Stimulated activated CD8-positive, alpha-beta memory T cell treated with anti-CD3 and anti-CD28 coated beads, Interleukin-4, amount 100 ng/mL, for 48 hours (primary cell): ENCODE measurements at regions not wholly inside any gene's neighbourhood (a gene's known extent, or its start where the extent isn't known, plus 50 kb on each side); places are given as distances from the start of the nearest gene placed in this dataset.

Experiments used
- DNase-seq: peaks from one replicate; pipeline ENCODE4 v3.0.0-alpha.2; 2020

DNA sequence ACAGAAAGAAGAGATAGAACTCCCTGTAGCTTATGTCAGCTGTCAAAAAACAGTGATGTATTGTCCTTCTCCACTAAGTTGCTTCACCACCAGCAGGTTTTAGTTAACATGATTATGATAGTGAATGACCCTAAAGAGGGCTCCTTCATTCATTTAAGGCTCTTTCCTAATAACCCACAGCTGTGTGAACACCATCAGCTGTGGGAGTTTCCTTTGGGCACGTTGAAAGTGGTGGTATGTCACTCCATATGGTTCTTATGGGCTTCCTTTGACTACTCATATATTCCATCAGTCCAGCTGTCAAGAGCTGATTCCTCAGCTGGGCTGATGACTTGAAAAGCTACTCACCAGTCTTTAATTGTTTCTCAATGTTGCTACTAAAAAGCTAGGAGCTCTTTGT, 210.3 kb downstream of the UBE2E3 start:
- no peak for DNase-seq

DNA sequence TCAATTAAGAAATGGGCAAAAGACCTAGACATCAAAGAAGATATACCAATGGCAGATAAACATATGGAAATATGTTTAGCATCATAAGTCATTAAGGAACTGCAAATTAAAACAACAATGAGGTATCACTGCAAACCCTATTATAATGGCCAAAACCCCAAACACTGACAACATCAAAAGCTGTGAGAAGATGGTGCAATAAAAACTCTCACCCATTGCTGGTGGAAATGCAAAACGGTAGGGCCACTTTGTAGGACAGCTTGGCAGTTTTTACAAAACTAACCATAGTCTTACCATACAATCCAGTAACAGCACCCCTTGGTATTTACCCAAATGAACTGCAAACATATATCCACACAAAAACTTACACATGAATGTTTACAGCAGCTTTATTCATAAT, 213.1 kb downstream of the UBE2E3 start:
- no peak for DNase-seq

DNA sequence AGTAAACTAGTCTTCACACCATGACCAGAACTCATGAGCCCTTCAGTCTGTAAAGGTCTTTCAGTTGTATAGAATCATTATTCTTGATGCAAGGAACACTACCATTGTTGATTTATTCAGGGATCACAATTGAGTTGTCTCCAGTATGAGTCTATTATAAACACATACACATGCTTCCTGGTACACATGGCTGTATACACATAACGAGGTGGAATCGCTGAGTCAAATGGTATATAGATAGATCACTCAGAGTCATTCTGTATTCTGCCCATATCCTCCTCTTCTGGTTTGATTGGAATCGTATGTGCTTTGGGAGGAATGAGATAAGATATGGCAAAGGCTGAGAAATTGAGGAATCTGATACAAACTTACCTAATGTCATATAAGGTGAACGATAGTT, 216.0 kb downstream of the UBE2E3 start:
- no peak for DNase-seq

DNA sequence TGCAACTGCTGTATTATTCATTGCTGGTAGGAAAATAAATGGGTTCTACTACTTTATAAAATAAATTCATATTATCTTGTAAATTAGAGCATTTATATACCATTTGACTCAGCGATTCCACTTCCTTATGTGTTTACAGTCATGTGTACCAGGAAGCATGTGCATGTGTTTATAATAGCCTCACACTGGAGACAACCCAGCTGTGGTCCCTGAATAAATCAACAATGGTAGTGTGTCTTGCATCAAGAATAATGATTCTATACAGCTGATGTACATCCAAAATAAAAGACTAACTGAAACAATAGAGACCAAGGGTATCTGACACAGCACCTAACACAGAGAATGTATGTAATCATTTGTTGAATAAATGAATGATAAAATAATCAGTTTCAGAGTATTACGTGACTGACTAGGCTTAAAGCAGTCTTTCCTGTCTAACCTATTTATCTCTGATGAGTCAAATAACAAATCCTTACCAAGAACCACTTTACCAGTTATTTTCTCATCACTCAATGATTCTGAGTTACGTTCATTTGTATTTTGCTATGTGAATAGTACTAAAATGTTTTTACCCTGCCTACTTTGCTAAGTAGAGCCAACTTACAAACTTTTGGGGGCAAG, 216.8 kb downstream of the UBE2E3 start:
- DNase-seq = no peak

DNA sequence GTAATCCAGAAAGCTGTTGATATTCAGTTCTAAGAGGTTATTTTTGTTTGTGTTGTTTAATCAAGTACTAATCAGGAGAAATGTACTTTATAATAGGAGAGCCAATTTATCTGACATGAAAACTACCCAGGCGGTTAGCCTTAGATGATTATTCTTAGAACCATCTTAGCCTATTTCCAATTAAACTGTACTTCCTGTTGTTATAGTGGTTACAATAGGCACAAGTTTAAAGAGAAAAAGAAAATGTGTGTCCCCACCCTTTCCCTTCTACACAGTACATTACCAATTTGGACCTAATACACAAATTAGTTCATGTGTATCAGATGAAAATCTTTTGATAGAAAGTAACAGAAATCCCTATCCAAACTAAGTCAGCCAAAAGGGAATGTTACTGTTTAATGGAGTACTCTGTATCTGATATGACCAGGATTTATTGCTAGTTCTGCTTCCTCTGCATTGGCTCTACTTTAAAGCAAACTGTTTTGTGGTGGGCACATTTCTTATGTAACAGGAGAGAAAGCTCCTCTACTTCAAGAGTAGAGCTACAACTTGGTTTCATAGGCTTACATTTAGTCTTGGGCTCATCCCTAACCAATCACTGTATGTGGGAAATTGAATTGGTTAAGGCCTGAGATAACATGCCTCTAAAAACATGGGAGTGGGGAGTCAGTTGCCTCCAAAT, 217.9 kb downstream of the UBE2E3 start:
- no peak for DNase-seq

DNA sequence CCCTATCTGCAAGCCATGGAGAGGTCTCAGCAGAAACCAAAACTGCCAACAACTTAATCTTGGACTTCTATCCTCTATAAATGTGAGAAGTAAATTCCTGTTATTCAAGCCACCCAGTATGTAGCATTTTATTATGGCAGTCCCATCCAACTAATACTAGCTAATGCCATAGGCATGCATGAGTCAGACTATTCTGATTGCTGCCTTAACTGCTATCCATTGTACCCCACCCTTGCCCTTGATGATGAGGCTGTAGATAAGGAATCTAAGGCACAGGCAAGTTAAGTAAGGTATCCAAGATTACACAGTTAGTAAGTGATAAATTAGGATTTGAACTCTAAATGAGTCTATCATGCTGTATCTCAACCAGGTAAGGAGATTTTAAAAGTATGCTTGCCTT, 223.0 kb downstream of the UBE2E3 start:
- DNase-seq = no peak

DNA sequence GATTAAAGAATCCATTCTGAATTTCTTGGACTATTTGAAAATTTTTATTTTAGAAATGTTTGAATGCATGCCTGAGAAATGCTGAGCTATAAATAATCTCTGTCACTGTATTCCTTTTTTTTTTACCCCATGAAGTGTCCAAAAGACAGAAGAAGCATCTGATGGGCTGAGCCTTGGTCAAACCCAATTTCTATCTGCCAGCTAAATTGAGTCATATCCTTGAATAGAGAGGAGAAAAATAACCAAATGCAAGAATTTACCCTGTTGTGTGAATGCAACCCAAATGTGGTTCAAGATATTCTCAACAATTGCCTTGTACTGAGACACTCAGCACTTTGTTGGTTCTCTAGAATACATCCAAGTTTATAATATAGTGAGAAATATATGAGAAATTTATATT, 223.5 kb downstream of the UBE2E3 start:
- no peak for DNase-seq

DNA sequence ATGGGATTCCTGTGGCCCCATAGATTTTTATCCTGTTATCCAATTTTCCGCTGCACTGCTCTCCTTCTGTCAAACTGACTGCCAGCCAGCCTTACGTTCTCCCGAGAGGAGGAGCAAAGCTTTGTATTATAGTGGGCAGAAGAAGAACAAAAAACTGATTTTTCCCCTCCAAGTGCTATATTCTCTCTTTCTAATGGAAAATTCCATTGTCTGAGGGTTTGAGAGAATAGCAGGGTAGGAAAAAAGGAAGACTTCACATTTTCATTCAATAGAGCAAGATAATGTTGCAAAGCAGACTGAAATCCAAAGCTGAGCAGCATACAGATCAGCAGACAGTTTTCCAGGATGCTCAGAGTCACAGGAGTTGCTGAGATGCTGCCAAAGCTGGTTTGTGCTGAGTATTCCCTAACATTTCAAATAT, 238.0 kb downstream of the UBE2E3 start:
- DNase-seq = no peak

DNA sequence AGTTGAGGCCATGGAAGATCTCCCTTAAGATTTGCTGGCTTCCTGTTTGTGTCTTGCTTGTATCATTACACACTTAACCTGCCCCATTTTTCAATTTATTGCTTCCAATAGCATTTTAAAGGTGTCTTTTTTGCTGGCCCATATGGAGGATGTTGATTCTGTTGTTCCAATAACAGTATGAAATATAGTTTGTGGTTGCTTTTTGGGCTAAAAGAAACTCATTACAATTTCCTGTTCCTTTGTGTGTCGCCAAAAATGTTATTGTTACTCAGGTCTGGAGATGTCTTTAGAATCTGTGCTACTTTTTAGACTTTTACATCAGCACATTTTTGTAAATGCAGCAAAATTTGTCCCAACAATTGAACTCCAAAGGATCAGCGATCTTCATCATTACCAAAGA, 234.0 kb upstream of the ITGA4 start:
- no peak for DNase-seq

DNA sequence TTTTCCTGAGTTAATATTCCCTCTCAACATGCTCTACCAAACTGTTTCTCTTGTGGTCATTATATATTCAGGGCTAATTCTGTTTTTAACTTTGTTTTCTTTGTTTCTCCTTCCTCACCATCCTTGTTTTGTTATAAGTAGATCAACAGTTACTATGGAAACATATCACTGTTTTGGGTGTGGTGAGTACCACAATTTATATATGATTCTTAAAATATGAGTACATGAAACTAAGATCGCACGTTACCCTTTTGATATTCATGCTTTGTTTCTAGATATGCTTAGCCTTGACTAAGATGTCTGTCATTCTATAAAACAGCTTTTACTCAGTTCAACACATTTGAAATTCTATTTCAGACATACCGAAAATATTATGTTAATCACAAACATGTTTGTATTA, 232.3 kb upstream of the ITGA4 start:
- DNase-seq = no peak

DNA sequence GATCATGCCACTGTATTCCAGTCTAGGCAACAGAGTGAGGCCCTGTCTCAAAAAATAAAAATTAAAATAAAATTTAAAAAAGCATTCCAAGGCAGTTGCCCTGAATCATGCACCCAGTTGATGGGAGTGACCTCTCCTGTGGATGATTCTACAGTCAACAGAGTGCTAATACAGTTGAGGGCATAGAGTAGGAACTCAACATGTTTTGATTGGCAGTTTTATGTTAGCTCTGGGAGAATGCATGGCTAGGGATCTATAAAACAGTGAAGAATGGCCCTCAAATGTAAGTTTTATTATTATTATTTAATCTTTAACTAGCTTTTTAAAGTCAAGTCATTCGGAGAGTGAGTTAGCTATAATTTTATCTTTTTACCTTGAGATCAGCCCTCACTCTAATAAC, 228.5 kb upstream of the ITGA4 start:
- DNase-seq = no peak

DNA sequence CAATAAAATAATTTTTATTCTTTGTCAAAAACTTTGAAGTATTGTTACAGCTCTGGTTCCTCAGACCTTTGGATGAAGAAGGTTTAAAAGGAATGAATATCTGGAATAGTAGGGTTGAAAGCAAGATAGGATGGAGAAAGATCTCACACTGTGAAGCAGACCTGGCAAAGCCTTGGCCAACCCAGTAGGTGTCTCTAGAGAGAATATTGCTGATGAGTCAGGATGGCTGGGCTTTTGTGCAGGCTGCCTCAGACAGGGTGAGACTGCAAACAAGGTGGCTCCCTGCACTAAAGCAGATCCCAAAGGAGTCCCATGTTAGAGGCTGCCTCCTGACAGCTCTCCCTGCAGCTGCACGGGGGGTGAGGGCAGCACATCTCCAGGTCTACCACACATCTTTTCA, 226.0 kb upstream of the ITGA4 start:
- DNase-seq = no peak

DNA sequence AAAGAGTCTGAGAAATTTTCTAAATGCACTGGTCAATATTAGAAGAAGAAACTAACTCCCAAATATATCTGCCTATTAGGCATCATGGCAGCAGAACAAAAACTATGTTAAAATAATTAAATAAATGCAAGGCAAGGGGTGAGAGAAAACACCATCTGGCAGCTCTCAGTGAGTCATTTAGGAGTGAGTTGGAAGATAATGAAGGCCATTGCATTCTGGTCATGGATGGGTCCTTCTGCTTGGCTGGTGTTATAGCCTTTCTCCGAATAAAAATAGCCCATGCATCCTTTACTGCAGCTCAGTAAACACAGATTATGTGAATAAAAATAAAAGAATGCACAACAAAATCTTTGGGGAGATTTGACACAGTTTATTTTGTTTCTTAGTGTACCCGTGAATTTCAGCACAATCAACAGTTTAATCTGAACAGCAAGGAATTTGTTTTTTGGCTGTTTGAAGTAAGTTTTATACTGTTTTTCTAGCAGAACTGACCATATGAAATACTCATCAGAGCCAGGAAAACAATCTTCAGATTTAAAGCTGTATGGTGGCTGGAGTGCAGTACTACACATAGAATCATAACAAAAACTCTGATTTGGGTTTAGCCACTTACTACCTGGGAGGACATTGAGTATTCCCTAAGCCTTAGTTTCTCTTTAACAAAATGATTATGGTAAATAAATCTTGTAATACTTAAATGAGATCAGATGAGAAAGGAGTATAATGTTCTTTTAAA, 225.1 kb upstream of the ITGA4 start:
- no peak for DNase-seq

DNA sequence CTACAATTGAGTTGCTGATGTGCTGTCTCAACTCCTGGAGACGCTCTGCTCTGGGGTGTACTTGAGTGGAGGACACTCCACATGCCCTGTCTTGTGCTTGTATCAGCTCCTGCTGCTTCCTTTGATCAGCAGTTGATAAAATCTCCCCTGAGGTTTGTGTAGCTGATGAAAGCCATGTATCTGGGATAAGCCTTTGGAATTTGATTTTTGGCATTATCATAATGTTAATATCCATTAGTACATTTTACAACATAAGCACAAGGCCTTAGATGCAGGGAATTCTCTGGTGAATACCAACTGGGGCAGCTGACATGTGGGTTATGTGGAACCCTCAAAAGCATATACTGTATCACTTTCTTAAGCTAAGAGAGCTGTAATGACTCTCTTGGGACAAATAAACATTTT, 222.7 kb upstream of the ITGA4 start:
- no peak for DNase-seq

DNA sequence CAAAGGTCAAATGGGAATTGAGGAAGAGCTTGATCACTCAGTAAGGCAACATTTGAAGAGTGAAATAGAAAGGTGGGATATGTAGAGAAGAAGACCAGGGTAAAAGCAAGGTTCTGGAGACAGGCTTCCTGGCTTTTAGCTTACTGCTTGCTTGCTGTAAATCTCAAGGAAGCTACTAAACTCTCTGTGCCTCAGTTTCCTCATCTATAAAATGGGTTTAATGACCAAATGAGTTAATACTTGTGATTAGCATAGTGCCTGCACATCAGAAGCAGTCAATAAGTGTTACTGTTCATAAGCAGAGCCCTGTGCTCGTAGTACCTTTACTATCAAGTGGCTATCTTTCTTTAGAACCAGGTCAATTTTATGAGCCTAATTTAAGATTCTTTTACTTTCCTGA, 222.2 kb upstream of the ITGA4 start:
- DNase-seq = no peak

DNA sequence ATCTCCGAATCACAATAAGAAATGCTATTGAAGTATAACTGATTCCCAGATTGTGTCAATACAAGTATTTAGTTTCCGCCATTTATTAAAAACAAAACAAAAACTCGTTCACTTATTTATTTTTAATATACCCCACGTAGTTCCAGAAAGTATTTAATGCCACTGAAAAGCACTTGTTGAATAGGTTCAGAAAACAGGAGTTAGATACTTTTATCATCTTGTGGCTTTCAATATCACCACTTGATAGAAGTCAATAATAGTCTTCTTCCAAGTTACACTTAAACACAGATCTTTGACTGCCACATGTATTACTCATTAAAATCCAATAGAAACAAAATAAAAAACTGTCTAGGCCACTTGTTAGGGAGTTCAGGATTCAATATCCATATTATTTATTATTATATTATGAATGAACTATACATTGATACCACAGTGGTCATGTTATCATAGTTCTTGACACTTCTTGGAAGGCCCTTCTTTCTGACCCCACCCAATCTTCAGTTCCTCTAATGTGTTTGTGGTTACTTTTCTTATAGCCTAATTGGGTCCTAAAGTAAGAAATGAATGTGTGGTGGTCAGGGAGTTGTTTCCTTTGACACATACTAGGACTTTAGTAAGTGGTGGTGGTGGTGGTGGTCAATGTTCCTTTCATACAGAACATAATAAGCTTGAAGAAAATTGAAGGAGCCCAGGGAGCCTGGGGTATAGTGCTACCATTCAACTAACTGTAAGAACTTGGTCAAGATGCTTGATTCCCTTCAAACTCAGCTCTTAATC, 221.3 kb upstream of the ITGA4 start:
- no peak for DNase-seq

DNA sequence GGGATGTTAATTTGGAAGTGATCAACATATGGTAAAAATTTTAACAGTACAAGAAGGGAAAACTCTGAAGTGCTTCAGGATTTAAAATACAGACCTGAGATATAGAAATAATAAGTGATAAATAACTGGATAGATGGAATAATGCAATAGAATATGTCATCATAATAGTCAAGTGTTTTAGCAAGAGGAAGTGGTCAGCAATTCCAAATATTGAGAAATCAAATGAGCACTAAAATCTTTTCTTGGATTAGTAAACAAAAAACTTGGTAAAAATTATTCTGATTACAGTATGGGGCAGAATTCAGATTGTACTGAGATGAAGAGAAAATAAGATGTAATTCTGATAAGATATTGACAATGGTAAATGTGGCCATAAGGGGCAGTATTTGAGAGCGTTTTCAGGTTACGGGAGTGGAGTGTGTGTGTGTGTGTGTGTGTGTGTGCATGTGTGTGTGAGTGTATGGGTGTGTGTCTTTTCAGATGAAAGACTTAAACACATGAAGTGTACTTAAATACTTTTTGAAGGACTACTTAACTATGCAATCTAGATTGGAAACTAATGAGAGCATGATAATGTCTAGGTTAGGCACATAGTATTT, 217.9 kb upstream of the ITGA4 start:
- DNase-seq = no peak

DNA sequence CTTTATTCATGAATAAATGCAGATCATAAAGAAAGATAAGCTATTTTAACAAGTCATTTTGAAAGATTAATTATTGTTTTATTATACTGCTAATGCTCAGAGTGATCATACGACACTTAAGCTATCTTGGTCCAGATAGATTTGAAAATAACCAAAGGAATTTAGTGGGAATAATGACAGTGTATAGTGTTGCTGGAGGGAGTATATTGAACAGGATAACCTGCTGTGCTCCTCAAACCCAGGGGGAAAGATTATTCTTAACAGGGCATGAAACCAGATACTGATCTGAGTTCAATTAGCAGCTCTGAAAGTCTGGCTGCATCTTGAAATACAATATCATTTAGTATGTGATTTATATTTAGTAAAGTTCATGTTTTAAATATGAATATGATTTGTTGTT, 216.3 kb upstream of the ITGA4 start:
- no peak for DNase-seq

DNA sequence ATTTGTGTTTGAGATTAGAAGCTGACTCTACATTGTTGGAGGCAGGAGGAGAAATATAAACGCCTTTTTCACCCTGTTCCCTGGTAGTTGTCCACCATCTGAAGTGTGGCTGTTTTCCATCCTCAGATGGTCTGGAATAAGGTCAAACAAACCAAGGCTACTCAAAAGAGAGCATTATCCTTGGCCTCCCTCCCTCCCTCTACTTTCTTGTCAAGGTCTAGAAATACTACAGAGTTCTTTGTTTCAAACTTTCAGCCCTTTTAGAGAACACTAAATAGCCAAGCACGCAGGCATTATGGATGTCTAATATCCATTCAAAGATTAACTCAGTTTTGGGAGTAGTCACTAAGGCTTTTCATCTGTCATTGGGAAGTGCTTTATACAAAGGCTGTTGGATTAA, 215.8 kb upstream of the ITGA4 start:
- no peak for DNase-seq

DNA sequence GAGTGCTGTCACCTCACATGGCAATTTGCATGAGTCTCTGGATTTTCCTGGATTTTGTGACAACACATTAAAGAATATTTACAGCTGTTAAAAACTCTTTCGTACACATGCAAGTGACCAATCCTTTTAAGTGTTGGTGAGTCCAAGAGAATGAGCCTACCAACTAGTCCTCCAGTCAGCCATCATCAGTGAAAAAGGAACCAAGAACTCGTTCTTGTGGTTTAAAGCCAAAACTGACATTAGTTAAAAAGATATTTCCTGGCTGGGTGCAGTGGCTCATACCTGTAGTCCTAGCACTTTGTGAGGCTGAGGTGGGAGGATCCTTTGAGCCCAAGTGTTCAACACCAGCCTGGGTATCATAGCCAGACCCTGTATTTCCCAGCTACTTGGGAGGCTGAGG, 215.4 kb upstream of the ITGA4 start:
- peak; percentile 33 for DNase-seq

DNA sequence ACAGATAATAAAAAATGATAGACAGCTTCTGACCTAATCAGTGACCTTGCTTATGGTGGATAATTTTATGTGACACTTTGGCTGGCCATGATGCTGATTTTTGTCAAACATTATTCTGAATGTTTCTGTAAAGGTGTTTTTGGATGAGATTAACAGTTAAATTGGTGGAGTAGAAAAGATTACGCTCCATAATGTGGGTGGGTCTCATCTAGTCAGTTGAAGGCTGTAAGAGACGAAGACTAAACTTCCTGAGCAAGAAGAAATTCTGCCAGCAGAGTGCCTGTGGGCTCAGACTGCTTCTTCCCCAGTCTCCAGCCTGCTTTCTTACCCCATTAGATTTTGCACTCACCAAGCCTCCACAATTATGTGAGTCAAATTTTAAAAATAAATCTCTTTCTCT, 214.9 kb upstream of the ITGA4 start:
- no peak for DNase-seq

DNA sequence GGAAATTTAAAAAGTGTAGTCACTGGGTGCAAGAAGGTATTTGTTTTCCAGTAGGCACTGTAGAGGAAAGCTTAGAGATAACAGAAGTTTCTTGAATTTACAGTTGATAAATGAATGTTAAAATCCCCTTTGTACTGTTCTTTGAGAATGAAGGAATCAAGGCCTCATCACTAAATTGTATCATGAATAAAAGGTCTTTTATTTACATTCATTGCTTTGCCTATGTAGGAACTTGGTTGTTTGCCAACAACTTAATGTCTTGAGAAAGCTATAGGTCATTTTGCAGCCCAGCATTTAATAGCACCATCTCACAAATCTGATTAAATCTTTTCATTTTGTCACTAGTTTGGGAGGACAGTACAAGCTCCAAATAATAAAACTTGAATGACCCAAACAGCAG, 213.9 kb upstream of the ITGA4 start:
- no peak for DNase-seq

DNA sequence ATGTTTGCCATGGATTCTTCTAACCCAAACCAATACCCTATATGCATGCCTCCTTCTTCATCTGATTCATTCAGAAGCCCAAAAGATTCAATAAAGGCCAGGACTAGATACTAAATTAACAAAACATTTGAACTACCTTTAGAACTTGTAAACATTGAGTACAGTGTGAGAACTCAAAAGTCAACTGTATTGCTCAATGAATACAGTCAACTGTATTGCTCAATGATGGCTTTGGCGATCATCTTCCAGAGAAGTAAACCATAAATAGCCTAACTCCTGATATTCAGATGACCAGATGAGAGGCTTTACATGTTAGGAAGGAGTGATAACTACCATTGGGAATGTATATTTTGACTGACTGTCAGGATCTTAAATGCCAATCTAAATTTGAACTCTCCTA, 206.5 kb upstream of the ITGA4 start:
- DNase-seq = no peak
